ENCODE measurements at regions not wholly inside any gene's neighbourhood (a gene's known extent, or its start where the extent isn't known, plus 50 kb on each side); places are given as distances from the start of the nearest gene placed in this dataset.

GRCh38 chr2:34808426-34808825, 1209.3 kb upstream of the FAM98A start:
- Mint-ChIP-seq H3K4me3 (ENCODE audit: unreplicated experiment) (no peak overlapping the region), H3K4me1 (ENCODE audit: low read depth, unreplicated experiment) (no peaks in the 10 kb centered on the region), H3K27me3 (ENCODE audit: insufficient read depth, unreplicated experiment) (peaks cover 6% of the 10 kb centered on the region), H3K9me3 (ENCODE audit: unreplicated experiment) (no peaks in the 10 kb centered on the region), H3K27ac (ENCODE audit: unreplicated experiment) (no peak overlapping the region), H3K36me3 (ENCODE audit: insufficient read depth, unreplicated experiment) (no peaks in the 10 kb centered on the region)
- intact Hi-C loops (cut with micrococcal nuclease; ENCODE audit: unreplicated experiment): no loop called here
- Histone ChIP-seq H3K27me3 (replicated peaks; ENCODE audit: control insufficient read depth, insufficient read depth, low read length) (no peaks in the 10 kb centered on the region), H3K9me3 (no peaks in the 10 kb centered on the region), H3K4me3 (ENCODE audit: low read depth, low read length) (no peak overlapping the region), H3K4me1 (no peaks in the 10 kb centered on the region), H3K36me3 (ENCODE audit: control insufficient read depth, insufficient read depth, low read length) (no peaks in the 10 kb centered on the region)
- no peak for DNase-seq
- no TSS peak for BruUV-seq (replicated peaks)
- TF ChIP-seq CTCF (IDR thresholded peaks at IDR 0.05; ENCODE audit: insufficient read depth in 1 of 2, low read depth in 1 of 2, low read length in 1 of 2, severe bottlenecking in 1 of 2, unreplicated experiment in 1 of 2): no peak
- ChIA-PET CTCF (no interaction called here), POLR2A (no interaction called here)

GRCh38 chr2:34806891-34807290, 1207.8 kb upstream of the FAM98A start:
- H3K27me3 Mint-ChIP-seq (ENCODE audit: insufficient read depth, unreplicated experiment): peaks cover 6% of the 10 kb centered on the region
- Histone ChIP-seq H3K4me3 (ENCODE audit: low read depth, low read length) (no peak overlapping the region), H3K36me3 (ENCODE audit: control insufficient read depth, insufficient read depth, low read length) (no peaks in the 10 kb centered on the region), H3K27me3 (replicated peaks; ENCODE audit: control insufficient read depth, insufficient read depth, low read length) (no peaks in the 10 kb centered on the region), H3K4me1 (no peaks in the 10 kb centered on the region), H3K9me3 (no peaks in the 10 kb centered on the region)
- no peak for DNase-seq
- ChIA-PET POLR2A (no interaction called here), CTCF (no interaction called here)
- no peaks in the 10 kb centered on the region for H3K4me1 Mint-ChIP-seq (ENCODE audit: low read depth, unreplicated experiment)
- no TSS peak for BruUV-seq (replicated peaks)
- no peak overlapping the region for H3K4me3 Mint-ChIP-seq (ENCODE audit: unreplicated experiment)
- intact Hi-C loops (cut with micrococcal nuclease; ENCODE audit: unreplicated experiment): no loop called here
- H3K9me3 Mint-ChIP-seq (ENCODE audit: unreplicated experiment): no peaks in the 10 kb centered on the region
- H3K27ac Mint-ChIP-seq (ENCODE audit: unreplicated experiment): no peak overlapping the region
- TF ChIP-seq CTCF (IDR thresholded peaks at IDR 0.05; ENCODE audit: insufficient read depth in 1 of 2, low read depth in 1 of 2, low read length in 1 of 2, severe bottlenecking in 1 of 2, unreplicated experiment in 1 of 2): no peak
- H3K36me3 Mint-ChIP-seq (ENCODE audit: insufficient read depth, unreplicated experiment): no peaks in the 10 kb centered on the region

GRCh38 chr2:34806396-34806795, 1207.3 kb upstream of the FAM98A start:
- Mint-ChIP-seq H3K27me3 (ENCODE audit: insufficient read depth, unreplicated experiment) (peaks cover 6% of the 10 kb centered on the region), H3K27ac (ENCODE audit: unreplicated experiment) (no peak overlapping the region), H3K4me3 (ENCODE audit: unreplicated experiment) (no peak overlapping the region), H3K9me3 (ENCODE audit: unreplicated experiment) (no peaks in the 10 kb centered on the region), H3K4me1 (ENCODE audit: low read depth, unreplicated experiment) (no peaks in the 10 kb centered on the region), H3K36me3 (ENCODE audit: insufficient read depth, unreplicated experiment) (no peaks in the 10 kb centered on the region)
- no peaks in the 10 kb centered on the region for H3K27me3 ChIP-seq (replicated peaks; ENCODE audit: control insufficient read depth, insufficient read depth, low read length)
- no peaks in the 10 kb centered on the region for H3K9me3 ChIP-seq
- no TSS peak for BruUV-seq (replicated peaks)
- no peak for DNase-seq
- POLR2A ChIA-PET: no interaction called here
- no peaks in the 10 kb centered on the region for H3K4me1 ChIP-seq
- intact Hi-C loops (cut with micrococcal nuclease; ENCODE audit: unreplicated experiment): no loop called here
- H3K4me3 ChIP-seq (ENCODE audit: low read depth, low read length): no peak overlapping the region
- no peak for TF ChIP-seq CTCF (IDR thresholded peaks at IDR 0.05; ENCODE audit: insufficient read depth in 1 of 2, low read depth in 1 of 2, low read length in 1 of 2, severe bottlenecking in 1 of 2, unreplicated experiment in 1 of 2)
- no peaks in the 10 kb centered on the region for H3K36me3 ChIP-seq (ENCODE audit: control insufficient read depth, insufficient read depth, low read length)
- CTCF ChIA-PET: no interaction called here

All from Caco-2 (cell line).